HL-60 (cell line): ENCODE measurements at regions not wholly inside any gene's neighbourhood (a gene's known extent, or its start where the extent isn't known, plus 50 kb on each side); places are given as distances from the start of the nearest gene placed in this dataset.

Experiments used
- DNase-seq, 2 experiments: peaks; one replicate each; pipeline ENCODE4 v3.0.0-alpha.2; 2010 to 2020; ENCODE audit warnings: low read depth in 1 of 2, low spot score in 1 of 2
- H3K27ac ChIP-seq: fragments of 250-450 bp; sonication (Bioruptor Pico); replicated peaks from 2 replicates; pipeline ENCODE4 v1.5.1; 2020; ENCODE audit warnings: mild to moderate bottlenecking, moderate library complexity
- H3K27me3 ChIP-seq: fragments of 250-450 bp; sonication (Bioruptor Pico); 2 replicates; pipeline ENCODE4 v1.5.1; 2021; ENCODE audit warnings: mild to moderate bottlenecking, moderate library complexity; ENCODE audit not compliant: insufficient read depth, poor library complexity, severe bottlenecking
- H3K4me3 ChIP-seq: replicated peaks from 2 replicates; pipeline ENCODE4 v1.5.1; 2011; ENCODE audit warnings: mild to moderate bottlenecking, control low read depth, low read length; ENCODE audit not compliant: insufficient read depth
- GABPA ChIP-seq: IDR thresholded peaks from 2 replicates; pipeline ENCODE4 v1.6.1; 2012; ENCODE audit warnings: low read depth
- POLR2AphosphoS5 ChIP-seq: IDR thresholded peaks from 2 replicates; pipeline ENCODE4 v1.6.1; 2012; ENCODE audit warnings: low read depth
- SPI1 ChIP-seq: IDR thresholded peaks from 2 replicates; pipeline ENCODE4 v1.6.1; 2012; ENCODE audit warnings: low read depth, mild to moderate bottlenecking, borderline replicate concordance
- TF ChIP-seq, protein P1 (sequence below): IDR thresholded peaks from 2 replicates; pipeline ENCODE4 v1.6.1; 2012; ENCODE audit warnings: low read depth; ENCODE audit not compliant: insufficient replicate concordance
- TF ChIP-seq, protein P2 (sequence below): IDR thresholded peaks from one replicate; pipeline ENCODE4 v1.5.1; 2011; ENCODE audit warnings: low read length, control low read depth, inconsistent platforms; ENCODE audit not compliant: insufficient read depth

DNA sequence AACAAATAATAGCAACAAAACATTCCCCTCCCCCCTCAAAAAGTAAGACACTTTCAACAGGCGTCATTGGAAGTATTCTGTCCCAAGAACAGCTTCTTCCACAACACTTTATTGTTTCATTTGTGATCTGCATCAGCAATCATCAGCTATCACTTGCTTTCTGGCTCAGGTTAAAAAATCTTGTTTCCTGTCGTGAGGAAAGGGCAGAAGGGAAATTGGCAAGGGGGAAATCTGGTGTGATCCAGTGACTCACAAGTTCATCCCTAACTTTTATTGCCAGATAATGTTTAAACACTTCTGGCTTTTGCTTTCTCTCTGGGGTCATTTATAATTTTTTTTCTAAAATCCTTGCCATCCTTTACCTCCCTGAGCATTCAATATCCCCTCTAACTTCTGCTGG is 247.4 kb upstream of the GIMD1 start:
- Histone ChIP-seq H3K4me3 (no peak overlapping the region), H3K27me3 (no peaks in the 10 kb centered on the region), H3K27ac (no peak overlapping the region)
- TF ChIP-seq, protein P1, sequence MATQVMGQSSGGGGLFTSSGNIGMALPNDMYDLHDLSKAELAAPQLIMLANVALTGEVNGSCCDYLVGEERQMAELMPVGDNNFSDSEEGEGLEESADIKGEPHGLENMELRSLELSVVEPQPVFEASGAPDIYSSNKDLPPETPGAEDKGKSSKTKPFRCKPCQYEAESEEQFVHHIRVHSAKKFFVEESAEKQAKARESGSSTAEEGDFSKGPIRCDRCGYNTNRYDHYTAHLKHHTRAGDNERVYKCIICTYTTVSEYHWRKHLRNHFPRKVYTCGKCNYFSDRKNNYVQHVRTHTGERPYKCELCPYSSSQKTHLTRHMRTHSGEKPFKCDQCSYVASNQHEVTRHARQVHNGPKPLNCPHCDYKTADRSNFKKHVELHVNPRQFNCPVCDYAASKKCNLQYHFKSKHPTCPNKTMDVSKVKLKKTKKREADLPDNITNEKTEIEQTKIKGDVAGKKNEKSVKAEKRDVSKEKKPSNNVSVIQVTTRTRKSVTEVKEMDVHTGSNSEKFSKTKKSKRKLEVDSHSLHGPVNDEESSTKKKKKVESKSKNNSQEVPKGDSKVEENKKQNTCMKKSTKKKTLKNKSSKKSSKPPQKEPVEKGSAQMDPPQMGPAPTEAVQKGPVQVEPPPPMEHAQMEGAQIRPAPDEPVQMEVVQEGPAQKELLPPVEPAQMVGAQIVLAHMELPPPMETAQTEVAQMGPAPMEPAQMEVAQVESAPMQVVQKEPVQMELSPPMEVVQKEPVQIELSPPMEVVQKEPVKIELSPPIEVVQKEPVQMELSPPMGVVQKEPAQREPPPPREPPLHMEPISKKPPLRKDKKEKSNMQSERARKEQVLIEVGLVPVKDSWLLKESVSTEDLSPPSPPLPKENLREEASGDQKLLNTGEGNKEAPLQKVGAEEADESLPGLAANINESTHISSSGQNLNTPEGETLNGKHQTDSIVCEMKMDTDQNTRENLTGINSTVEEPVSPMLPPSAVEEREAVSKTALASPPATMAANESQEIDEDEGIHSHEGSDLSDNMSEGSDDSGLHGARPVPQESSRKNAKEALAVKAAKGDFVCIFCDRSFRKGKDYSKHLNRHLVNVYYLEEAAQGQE = no peak
- TF ChIP-seq POLR2AphosphoS5 (no peak), SPI1 (no peak), GABPA (no peak)
- TF ChIP-seq, protein P2, sequence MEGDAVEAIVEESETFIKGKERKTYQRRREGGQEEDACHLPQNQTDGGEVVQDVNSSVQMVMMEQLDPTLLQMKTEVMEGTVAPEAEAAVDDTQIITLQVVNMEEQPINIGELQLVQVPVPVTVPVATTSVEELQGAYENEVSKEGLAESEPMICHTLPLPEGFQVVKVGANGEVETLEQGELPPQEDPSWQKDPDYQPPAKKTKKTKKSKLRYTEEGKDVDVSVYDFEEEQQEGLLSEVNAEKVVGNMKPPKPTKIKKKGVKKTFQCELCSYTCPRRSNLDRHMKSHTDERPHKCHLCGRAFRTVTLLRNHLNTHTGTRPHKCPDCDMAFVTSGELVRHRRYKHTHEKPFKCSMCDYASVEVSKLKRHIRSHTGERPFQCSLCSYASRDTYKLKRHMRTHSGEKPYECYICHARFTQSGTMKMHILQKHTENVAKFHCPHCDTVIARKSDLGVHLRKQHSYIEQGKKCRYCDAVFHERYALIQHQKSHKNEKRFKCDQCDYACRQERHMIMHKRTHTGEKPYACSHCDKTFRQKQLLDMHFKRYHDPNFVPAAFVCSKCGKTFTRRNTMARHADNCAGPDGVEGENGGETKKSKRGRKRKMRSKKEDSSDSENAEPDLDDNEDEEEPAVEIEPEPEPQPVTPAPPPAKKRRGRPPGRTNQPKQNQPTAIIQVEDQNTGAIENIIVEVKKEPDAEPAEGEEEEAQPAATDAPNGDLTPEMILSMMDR = no peak
- no peak for DNase-seq

DNA sequence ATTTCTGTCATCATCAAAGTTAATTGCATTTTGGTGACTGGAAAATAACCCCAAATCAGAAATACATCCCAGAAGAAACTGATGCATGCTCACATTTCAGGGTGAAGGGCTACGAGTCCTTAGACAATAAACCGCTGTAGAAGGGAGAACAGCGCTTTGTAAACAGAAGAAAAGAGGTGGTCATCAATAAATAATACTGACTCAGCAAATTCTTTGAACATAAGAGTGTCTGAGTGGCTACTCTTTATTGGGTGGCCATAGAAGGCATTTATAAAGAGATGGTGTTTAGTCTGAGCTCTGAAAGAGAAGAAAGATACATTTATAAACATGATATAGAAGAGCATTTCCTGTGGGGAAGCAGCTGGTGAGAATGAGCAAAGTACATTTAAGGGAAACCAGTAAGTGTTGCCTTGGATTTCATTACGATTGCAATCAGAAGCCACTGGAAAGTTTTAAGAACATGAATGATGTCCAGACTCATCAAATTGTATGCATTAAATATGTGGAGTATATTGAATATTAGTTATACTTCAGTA is 246.9 kb upstream of the GIMD1 start:
- H3K27ac ChIP-seq = no peak overlapping the region
- no peaks in the 10 kb centered on the region for H3K27me3 ChIP-seq
- no peak for DNase-seq
- H3K4me3 ChIP-seq = no peak overlapping the region
- TF ChIP-seq, protein P1 = no peak
- TF ChIP-seq POLR2AphosphoS5 = no peak
- no peak for TF ChIP-seq GABPA
- TF ChIP-seq, protein P2 = no peak
- TF ChIP-seq SPI1 = no peak

DNA sequence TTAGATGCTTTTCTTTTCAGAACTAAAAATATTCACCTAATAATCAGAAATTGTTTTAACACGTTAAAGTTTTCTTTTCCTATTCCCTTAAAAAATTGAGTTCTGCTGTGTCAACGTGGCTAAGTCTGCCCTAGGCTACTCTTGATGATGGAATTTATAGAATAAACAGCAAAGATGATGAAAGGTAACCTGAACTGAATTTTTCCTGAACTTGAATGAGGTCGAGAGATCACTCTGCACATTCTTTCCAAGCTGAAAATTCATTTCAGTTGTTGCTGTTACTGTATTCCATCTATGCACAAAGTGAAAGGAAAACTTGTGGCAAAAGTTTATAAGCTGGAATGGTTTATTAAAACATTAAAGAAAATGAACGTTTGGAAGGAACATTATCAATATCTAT is 245.9 kb upstream of the GIMD1 start:
- no peaks in the 10 kb centered on the region for H3K27me3 ChIP-seq
- TF ChIP-seq GABPA (no peak), POLR2AphosphoS5 (no peak), SPI1 (no peak)
- TF ChIP-seq, protein P1 = no peak
- TF ChIP-seq, protein P2 = no peak
- H3K4me3 ChIP-seq = no peak overlapping the region
- H3K27ac ChIP-seq = no peak overlapping the region
- no peak for DNase-seq
